GM12892 (cell line): ENCODE measurements at regions not wholly inside any gene's neighbourhood (a gene's known extent, or its start where the extent isn't known, plus 50 kb on each side); places are given as distances from the start of the nearest gene placed in this dataset.
"Not testable (repeated sequence)": the region's sequence is repeated elsewhere in the genome, so short reads cannot be mapped to it uniquely, and the experiment has no call there.

Source experiments
- POLR2A ChIP-seq: IDR thresholded peaks from 2 replicates; pipeline ENCODE4 v1.6.1; 2011; ENCODE audit warnings: low read depth, low read length, control low read depth
- POLR2AphosphoS5 ChIP-seq: IDR thresholded peaks from 2 replicates; pipeline ENCODE4 v1.6.1; 2011; ENCODE audit warnings: low read depth, low read length, control low read depth
- TAF1 ChIP-seq: IDR thresholded peaks from 2 replicates; pipeline ENCODE4 v1.6.1; 2011; ENCODE audit warnings: low read depth, mild to moderate bottlenecking, control low read depth, low read length, borderline replicate concordance

GRCh38 chr3:117056946-117057345 lies 347.4 kb downstream of the TUSC7 start:
- TF ChIP-seq POLR2A, TAF1, POLR2AphosphoS5: not testable (repeated sequence)
